Kidney epithelial cell (primary cell): ENCODE measurements at regions not wholly inside any gene's neighbourhood (a gene's known extent, or its start where the extent isn't known, plus 50 kb on each side); places are given as distances from the start of the nearest gene placed in this dataset.

Experiments used
- DNase-seq: peaks from one replicate; pipeline ENCODE4 v3.0.0-alpha.2; 2010; ENCODE audit warnings: low read depth
- H3K27me3 ChIP-seq: 2 replicates; pipeline ENCODE4 v1.6.0; 2011; ENCODE audit warnings: low read length; ENCODE audit not compliant: control insufficient read depth, insufficient read depth
- H3K36me3 ChIP-seq: 2 replicates; pipeline ENCODE4 v1.5.1; 2011; ENCODE audit warnings: low read length; ENCODE audit not compliant: control insufficient read depth, insufficient read depth
- H3K4me3 ChIP-seq: 2 replicates; pipeline ENCODE4 v1.5.1; 2011; ENCODE audit warnings: low read depth, mild to moderate bottlenecking, control low read depth, low read length
- CTCF ChIP-seq: IDR thresholded peaks from 2 replicates; pipeline ENCODE4 v1.5.1; 2011; ENCODE audit warnings: mild to moderate bottlenecking, moderate library complexity, low read length, control low read depth, inconsistent platforms; ENCODE audit not compliant: insufficient read depth, poor library complexity, severe bottlenecking

- TF ChIP-seq CTCF = no peak
- Histone ChIP-seq H3K4me3 (no peak overlapping the region), H3K27me3 (no peaks in the 10 kb centered on the region), H3K36me3 (no peaks in the 10 kb centered on the region)
- DNase-seq = no peak
Observed at GRCh38 chr20:60513141-60513540, 554.9 kb downstream of the CDH26 start.

GRCh38 chr20:60516442-60516841, 558.2 kb downstream of the CDH26 start:
- no peak for TF ChIP-seq CTCF
- Histone ChIP-seq H3K4me3 (no peak overlapping the region), H3K27me3 (no peaks in the 10 kb centered on the region), H3K36me3 (no peaks in the 10 kb centered on the region)
- no peak for DNase-seq

GRCh38 chr20:60518022-60518421, 559.8 kb downstream of the CDH26 start:
- no peak for DNase-seq
- H3K36me3 ChIP-seq = no peaks in the 10 kb centered on the region
- TF ChIP-seq CTCF = no peak
- H3K4me3 ChIP-seq = no peak overlapping the region
- H3K27me3 ChIP-seq = no peaks in the 10 kb centered on the region

- Histone ChIP-seq H3K4me3 (no peak overlapping the region), H3K36me3 (no peaks in the 10 kb centered on the region), H3K27me3 (no peaks in the 10 kb centered on the region)
- no peak for DNase-seq
- TF ChIP-seq CTCF = no peak
Observed at GRCh38 chr20:60525397-60525796, 567.2 kb downstream of the CDH26 start.

- no peak for TF ChIP-seq CTCF
- H3K27me3 ChIP-seq = no peaks in the 10 kb centered on the region
- H3K4me3 ChIP-seq = no peak overlapping the region
- H3K36me3 ChIP-seq = no peaks in the 10 kb centered on the region
- DNase-seq = no peak
Observed at GRCh38 chr20:60527656-60528055, 569.4 kb downstream of the CDH26 start.

- no peak for DNase-seq
- Histone ChIP-seq H3K27me3 (no peaks in the 10 kb centered on the region), H3K4me3 (no peak overlapping the region), H3K36me3 (no peaks in the 10 kb centered on the region)
- no peak for TF ChIP-seq CTCF
Observed at GRCh38 chr20:60528141-60528540, 569.9 kb downstream of the CDH26 start.
